Skin of body (tissue), 1 donor: ENCODE measurements at regions not wholly inside any gene's neighbourhood (a gene's known extent, or its start where the extent isn't known, plus 50 kb on each side); places are given as distances from the start of the nearest gene placed in this dataset.
"Not testable (repeated sequence)": the region's sequence is repeated elsewhere in the genome, so short reads cannot be mapped to it uniquely, and the experiment has no call there.

Source experiments
- DNase-seq: peaks from one replicate; lab custom pipeline; 2025; lab: John Stamatoyannopoulos, UW

GRCh38 chr16:52386694-52387093, 160.2 kb downstream of the TOX3 start:
- DNase-seq: no peak

DNA sequence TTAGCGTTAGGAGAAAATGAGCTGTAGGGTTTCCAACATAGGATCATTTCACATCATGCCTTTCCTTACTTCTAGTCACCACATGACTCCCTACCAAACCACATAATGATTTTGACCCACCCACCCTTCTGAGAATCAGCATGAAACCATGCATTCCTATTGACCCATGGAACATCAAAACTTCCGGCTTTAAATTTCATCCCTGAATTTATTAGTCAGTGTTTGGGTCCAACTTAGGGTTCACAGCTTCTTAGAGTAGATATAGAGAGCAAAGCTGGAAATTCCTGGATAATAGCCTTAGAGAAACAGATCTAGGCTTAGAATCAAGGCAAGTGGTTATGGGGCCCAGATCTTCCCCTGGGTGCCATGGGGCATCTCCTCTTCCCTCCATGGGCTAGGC, 162.6 kb downstream of the TOX3 start:
- no peak for DNase-seq

- no peak for DNase-seq
Observed at GRCh38 chr16:52383640-52384292, 163.2 kb downstream of the TOX3 start.

GRCh38 chr16:52383119-52383518, 163.8 kb downstream of the TOX3 start:
- no peak for DNase-seq

GRCh38 chr16:52379551-52379950, 167.4 kb downstream of the TOX3 start:
- DNase-seq: no peak

GRCh38 chr16:52376676-52377280, 170.2 kb downstream of the TOX3 start:
- DNase-seq: no peak

DNA sequence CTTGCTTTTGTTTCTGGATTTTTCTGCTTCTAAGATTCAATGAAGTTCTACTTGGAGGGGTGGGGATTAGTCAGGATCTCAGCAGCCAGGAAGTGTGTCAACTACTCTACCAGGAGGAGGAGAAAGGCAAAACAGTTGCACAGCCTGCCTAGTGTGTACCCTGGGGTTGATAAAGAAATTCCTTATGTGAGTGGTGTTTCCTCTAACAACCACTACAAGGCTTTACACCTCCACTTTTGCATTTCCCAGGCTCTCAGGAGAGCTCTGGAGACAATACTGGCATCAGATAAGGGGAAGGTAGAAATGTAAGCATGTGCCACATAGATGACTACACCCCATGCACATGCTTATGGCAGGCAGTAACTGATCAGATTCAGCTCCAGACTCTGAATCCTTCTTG, 174.6 kb downstream of the TOX3 start:
- no peak for DNase-seq

GRCh38 chr16:52368859-52369258, 178.1 kb downstream of the TOX3 start:
- DNase-seq: no peak

- DNase-seq: no peak
Observed at GRCh38 chr16:52367821-52368220, 179.1 kb downstream of the TOX3 start.

- DNase-seq: no peak
Observed at GRCh38 chr16:52366983-52367382, 180.0 kb downstream of the TOX3 start.

DNA sequence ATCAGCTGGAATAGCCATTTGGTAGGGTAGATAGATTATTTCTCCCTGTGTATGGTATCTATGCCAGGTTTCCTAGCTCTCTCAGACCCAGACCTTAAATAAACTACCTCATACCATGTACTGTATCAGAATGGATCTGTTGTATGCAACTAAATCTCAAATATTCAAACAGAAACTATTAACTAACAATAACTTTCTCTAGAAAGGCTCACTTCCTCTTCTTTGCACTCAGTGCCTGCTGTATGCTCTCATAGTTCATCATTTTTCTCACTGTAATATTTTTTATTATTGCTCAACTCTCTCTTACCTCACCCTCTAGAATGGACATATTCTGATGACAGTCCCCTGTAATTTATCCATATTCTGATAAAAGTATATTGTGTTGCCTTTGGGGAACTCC, 182.4 kb downstream of the TOX3 start:
- DNase-seq: no peak

DNA sequence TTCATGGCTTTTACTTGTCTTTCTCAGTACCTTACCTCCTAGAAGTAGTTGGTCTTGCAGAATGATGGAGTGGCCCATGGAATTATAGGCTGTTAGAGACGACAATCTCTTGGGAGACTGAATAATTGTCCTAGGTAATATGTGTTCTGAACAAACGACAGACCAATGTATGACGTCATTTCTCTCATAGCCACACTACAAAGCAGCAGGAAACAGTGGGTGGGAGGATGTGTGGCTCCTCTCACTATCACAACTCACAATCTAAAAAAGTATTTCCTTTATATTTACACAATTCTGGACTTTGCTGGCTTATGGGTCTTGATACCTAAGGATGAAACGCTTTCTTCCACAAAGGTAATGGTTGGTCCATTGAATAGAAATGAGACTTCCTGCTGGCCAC, 183.9 kb downstream of the TOX3 start:
- no peak for DNase-seq

GRCh38 chr16:52357711-52358110, 189.2 kb downstream of the TOX3 start:
- no peak for DNase-seq

GRCh38 chr16:52353249-52353648, 193.7 kb downstream of the TOX3 start:
- DNase-seq: no peak

DNA sequence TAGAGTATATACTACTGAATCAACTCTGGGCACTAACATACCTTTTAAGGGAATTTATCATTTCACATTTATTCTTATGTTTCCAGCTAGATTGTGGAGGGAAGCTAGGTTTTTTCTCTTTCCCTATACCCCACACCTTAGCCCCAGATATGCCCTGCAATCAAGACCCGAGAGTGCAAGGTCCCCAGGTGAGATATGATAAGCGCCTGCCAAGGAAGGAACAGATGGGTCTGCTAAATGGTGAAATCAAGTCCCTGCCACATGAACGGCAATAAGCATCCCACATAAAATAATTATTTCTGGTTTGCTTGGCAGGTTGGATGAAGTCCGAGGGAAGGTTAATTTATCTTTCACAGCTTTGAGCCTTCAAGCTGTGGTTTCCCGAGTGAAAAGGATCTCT, 195.5 kb downstream of the TOX3 start:
- no peak for DNase-seq

GRCh38 chr16:52350031-52350642, 196.8 kb downstream of the TOX3 start:
- DNase-seq: no peak

DNA sequence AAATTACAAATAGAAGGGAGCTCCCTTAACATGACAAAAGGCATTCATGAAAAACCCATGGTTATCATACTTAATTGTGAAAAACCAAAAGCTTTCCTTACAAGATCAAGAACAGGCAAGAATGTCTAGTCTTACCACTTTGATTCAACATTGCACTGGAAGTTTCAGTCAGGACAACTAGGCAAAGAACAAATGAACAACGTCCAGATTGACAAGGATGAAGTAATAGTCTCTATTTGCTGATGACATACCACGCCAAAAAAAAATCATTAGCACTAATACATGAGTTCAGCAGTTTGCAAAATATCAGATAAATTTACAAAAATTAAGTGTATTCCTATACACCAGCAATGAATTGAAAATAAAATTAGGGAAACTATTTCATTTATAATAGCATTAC, 200.2 kb downstream of the TOX3 start:
- no peak for DNase-seq

- DNase-seq: not testable (repeated sequence)
Observed at GRCh38 chr16:52333673-52334072, 213.3 kb downstream of the TOX3 start.

- no peak for DNase-seq
Observed at GRCh38 chr16:52320930-52321439, 226.0 kb downstream of the TOX3 start.

GRCh38 chr16:52318302-52319009, 228.5 kb downstream of the TOX3 start:
- DNase-seq: no peak

DNA sequence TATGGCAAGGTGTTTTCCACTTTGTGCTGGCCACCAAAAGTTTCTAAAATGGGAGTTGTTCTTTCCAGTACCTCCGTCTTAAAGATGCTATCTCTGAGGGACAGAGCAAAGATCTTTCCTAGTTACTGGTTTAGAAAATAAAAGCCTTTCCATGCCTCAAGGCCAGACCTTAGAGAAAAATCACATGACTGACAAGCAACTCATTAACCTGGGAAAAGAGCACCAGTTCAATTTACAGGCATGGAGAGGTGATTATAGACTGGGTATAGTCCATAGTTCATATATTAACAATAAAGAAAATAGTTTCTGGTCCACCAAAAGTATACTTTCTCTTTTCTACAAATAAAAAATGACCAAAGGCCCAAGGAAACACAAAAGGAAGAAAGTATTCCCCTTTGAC, 230.7 kb downstream of the TOX3 start:
- no peak for DNase-seq

DNA sequence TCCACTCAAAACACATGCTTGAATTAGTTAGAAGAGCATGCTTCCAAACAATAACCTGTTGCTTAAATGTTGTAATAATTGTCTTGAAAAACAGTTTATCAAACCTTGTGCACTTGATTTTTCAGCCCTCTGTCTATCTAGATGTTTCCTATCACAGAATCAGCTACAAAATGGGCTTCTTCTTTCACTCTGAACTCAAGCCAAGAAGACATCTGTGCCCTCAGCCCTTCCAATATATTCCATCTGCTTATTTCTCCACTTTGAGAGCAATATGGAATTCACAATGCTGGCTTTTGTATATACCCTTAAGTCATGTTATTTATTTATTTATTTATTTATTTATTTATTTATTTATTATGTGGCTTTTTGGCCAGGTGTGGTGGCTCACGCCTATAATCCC, 234.2 kb downstream of the TOX3 start:
- DNase-seq: no peak
